ENCODE measurements at regions not wholly inside any gene's neighbourhood (a gene's known extent, or its start where the extent isn't known, plus 50 kb on each side); places are given as distances from the start of the nearest gene placed in this dataset.

- no peak for DNase-seq
Measured at GRCh38 chr9:28662675-28663074, 1089.4 kb upstream of the C9orf72 start.

GRCh38 chr9:28668158-28668557 lies 1094.9 kb upstream of the C9orf72 start:
- no peak for DNase-seq

DNA sequence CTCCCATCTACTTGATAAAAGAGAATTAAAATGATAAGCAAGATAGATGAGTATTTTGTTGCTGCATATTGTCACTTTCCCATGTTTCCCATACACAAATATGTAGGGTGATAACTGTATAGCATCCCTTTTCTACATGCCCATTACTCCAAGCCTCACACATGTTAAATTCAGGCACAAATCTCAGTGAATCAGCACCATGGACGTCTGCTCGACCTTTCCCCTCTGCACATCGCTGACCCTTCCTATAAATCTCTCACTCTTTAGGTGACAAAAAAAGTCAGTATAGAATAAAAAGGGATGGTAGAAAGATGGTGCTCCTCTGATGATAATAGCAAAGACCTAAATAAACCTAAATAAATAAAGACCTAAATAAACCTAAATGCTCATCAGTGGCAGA lies 1097.7 kb upstream of the C9orf72 start:
- DNase-seq, result no peak

- DNase-seq, result no peak
Measured at GRCh38 chr9:28678097-28678496, 1104.8 kb upstream of the C9orf72 start.

GRCh38 chr9:28688172-28688571 lies 1114.9 kb upstream of the C9orf72 start:
- peak; percentile 8 for DNase-seq

- no peak for DNase-seq
Measured at GRCh38 chr9:28692012-28692411, 1118.7 kb upstream of the C9orf72 start.

DNA sequence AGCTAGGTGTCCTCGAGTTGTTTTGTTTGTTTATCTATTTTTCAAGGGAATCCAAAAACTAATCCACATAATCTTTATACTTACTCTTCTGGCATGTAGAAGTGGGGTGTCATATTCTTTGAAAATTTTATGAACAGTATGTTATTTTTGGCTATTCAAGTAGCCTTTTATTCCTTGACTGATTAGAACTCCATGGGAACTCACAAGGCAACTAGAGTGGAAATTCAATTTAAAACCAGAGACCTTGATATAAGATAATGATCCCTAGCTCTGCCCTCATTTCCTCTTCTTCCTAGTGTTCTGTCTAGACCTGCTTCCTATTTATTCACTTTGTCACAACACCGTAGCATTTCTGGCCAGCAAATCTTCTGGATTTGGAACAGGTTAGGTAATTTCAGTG lies 1123.7 kb upstream of the C9orf72 start:
- no peak for DNase-seq

- no peak for DNase-seq
Measured at GRCh38 chr9:28699632-28700031, 1126.4 kb upstream of the C9orf72 start.

- no peak for DNase-seq
Measured at GRCh38 chr9:28707616-28708015, 1134.3 kb upstream of the C9orf72 start.

DNA sequence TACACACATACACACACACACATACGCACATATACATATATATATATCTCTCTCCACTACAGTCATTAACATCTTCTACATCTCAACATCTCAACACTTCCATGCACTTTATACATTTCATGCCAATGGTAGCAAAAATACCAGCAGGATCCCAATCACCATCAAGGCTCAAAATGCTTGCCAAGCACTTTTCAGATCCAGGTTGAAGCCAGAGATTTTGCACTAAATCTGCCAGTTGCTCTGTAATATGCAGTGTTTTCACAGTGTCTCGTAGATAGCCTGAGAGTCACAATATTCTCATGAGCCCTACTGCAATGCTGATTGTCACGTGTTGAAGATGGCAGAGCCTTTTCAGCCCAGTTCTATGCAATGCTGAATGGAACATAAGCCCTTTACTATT lies 1140.9 kb upstream of the C9orf72 start:
- no peak for DNase-seq

- no peak for DNase-seq
Measured at GRCh38 chr9:28718226-28718625, 1144.9 kb upstream of the C9orf72 start.

- DNase-seq, result no peak
Measured at GRCh38 chr9:28720746-28721145, 1147.5 kb upstream of the C9orf72 start.

DNA sequence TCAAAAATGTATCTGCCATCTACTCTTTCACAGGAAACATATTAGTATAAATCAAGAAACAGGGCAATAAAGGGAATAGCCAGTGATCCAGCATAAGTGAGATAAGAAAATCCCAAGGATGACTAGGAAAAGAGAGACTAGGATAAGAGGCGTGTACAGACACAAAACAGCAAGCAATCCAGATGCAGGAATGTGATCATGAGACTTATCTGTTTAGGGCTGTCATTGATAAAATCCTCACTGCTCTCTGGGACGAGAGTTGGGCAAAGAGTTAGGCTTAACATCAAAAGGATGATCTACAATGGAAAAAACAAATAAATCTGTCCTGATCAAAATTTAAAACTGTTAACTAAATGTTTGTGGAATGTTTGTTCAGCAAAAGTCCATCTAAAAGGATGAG lies 1156.8 kb upstream of the C9orf72 start:
- DNase-seq, result no peak

GRCh38 chr9:28735738-28736342 lies 1162.6 kb upstream of the C9orf72 start:
- no peak for DNase-seq

DNA sequence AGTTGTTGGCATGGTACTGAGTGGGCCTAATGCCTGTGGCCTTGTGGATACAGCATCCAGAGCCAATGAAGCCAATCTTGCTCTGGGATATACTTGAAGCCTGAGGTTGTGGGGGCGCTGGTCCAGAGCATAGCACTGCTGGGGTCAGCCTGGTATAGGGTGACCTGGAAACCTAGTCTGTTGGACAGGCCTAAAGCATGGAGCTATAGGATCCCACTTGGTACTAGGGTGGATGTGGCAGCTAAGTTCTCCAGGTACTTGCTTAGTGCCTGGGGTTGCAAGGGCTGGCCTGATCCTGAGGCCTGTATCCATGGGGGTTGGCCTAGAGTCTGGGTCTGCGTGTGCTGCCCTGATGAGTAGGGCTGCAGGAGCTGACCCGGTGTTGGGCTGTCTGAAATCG lies 1168.2 kb upstream of the C9orf72 start:
- no peak for DNase-seq

DNA sequence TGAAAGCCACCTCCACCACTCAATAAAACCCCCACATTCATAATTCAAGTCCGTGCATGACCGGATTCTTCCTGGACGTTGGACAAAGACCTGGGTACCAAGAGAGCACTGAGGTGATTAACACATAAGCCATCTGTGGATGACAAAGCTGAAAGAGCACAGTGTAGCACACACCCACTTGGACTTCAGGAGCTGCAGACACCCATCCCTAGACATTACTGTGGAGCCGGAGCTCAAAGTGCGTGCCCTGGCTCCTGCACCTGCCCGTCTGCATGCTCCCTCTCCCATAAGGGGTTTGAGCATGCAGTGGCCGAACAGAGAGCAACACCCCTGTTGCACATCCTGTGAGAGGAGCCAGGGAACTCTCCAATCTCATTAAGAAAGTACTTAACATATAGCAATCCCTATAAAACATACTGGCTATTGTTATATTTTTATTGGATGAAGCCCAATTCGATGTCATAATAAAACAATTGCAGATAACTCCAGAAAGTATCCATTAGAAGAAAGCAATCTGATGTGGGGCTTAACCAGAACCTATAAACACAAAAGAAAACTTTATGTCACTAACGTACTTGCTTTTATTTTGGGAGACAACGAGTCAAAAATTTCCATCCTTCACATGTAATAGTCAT lies 1174.2 kb upstream of the C9orf72 start:
- DNase-seq, result no peak

DNA sequence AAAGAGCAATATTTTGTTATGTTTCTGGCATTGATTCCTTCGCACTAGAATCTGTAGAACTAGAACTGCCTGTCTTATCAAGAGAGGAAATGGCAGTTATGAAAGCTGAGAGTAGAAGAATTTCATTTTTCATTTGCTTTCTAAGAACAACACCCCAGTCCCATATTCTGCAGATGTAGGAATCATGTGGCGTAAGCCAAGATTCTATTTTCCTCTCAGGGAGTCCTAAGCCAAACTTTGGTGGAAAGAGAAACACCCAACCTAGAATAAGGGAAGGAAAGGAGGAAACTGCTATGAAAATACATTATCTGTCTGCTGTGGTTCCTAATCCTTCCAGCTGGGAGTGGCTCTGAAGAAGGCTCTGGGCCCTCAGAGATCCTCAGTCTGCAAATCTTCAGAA lies 1176.9 kb upstream of the C9orf72 start:
- no peak for DNase-seq

- DNase-seq, result no peak
Measured at GRCh38 chr9:28758341-28758740, 1185.1 kb upstream of the C9orf72 start.

DNA sequence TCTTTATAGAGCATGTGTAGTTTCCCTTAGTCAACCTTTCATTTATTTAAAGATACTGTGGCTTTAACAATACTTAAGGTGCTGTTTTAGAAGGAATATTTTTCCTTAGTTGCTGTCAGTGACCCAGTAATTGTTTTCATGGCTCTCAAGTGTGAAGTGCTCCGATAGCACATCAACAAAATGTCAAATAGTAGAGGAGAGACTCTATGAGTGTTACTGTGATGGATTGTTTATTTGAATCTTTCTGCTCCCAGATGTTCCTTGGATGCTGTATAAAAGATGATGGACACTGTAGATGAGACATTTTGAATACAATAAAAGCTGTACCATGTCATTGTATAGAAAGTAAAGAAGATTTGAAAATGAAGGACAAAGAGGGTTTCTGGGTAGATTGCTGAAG lies 1185.7 kb upstream of the C9orf72 start:
- DNase-seq, result no peak

DNA sequence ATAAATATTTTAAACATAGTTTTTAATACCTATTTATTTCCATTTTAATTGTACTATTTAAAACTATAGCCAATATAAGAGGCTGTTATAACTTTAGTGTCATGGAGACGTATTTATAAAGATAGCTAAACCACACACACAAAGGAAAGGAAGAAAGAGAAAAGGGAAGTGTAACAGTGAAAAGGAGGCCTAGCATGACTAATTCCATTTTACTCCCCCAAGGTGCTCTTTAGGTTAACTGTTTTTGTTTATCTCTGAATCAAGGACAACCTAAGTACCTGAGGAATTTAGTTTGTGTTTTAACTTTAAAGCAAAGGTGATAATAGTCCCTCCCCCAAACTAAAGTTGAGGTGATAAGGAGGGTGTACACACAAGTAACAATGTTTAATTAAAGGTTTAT lies 1188.9 kb upstream of the C9orf72 start:
- no peak for DNase-seq

DNA sequence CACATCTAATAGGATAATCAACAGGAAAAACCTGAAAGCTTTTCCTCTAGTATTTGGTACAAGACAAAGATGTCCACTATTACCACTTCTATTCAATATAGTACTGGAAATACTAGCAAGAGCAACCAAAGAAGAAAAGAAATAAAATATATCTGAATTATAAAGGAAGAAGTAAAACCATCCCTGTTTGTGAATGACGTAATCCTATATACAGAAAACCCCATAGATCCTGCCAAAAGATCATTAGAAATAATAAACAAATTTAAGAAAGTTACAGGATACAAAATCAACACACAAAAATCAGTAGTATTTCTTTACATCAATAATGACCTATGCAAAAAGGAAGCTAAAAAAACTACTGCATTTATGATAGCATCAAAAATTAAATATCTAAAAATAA lies 1191.3 kb upstream of the C9orf72 start:
- DNase-seq, result no peak

GRCh38 chr9:28770226-28770625 lies 1196.9 kb upstream of the C9orf72 start:
- DNase-seq, result peak; percentile 75

GRCh38 chr9:28770827-28771226 lies 1197.5 kb upstream of the C9orf72 start:
- no peak for DNase-seq

- no peak for DNase-seq
Measured at GRCh38 chr9:28774433-28775235, 1201.4 kb upstream of the C9orf72 start.
